Endothelial cell of umbilical vein (primary cell): ENCODE measurements at regions not wholly inside any gene's neighbourhood (a gene's known extent, or its start where the extent isn't known, plus 50 kb on each side); places are given as distances from the start of the nearest gene placed in this dataset.

Experiments
- EZH2 ChIP-seq: IDR thresholded peaks from 2 replicates; pipeline ENCODE4 v1.6.1; 2012; ENCODE audit warnings: borderline replicate concordance, low read depth, mild to moderate bottlenecking, moderate library complexity, low read length, inconsistent platforms; ENCODE audit not compliant: severe bottlenecking
- POLR2A ChIP-seq: IDR thresholded peaks from 2 replicates; pipeline ENCODE4 v1.6.1; 2012; ENCODE audit warnings: low read depth, mild to moderate bottlenecking, control low read depth, low read length

DNA sequence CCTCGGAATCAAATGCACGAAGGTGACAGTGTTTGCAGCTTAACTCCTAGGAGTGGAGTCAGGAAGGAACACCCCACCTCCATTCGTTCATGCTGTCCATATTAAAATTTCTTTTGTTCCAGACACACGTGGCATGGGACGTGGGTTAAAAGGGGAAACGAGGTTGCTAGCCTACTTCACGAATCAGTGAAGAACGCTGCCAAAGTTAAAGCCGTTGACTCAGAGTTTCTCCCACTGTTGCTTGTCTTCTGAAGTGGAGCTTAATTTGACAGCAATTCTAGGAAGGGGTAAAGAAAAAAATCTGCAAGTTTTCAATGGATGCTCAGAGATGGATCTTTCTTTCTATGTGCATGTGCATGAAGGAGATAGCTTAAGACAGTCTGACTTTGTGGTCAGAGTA is 499.1 kb downstream of the CD83 start:
- no peak for TF ChIP-seq POLR2A
- TF ChIP-seq EZH2 = no peak
